Fibroblast of lung (primary cell): ENCODE measurements at regions not wholly inside any gene's neighbourhood (a gene's known extent, or its start where the extent isn't known, plus 50 kb on each side); places are given as distances from the start of the nearest gene placed in this dataset.
"Not testable (repeated sequence)": the region's sequence is repeated elsewhere in the genome, so short reads cannot be mapped to it uniquely, and the experiment has no call there.

ENCODE experiments used
- CTCF ChIP-seq, 2 donors: IDR thresholded peaks in 1 of 2; conservative IDR thresholded peaks in 1 of 2; 1 replicate in 1 of 2; 2 replicates in 1 of 2; pipeline ENCODE4 v1.5.1; 2011 to 2012; ENCODE audit warnings: low read length in 2 of 2, control low read depth in 1 of 2, inconsistent platforms in 1 of 2, low read depth in 1 of 2, mild to moderate bottlenecking in 1 of 2
- EZH2 ChIP-seq: IDR thresholded peaks from 2 replicates; pipeline ENCODE4 v1.5.1; 2012; ENCODE audit warnings: low read length, control low read depth, mild to moderate bottlenecking; ENCODE audit errors: missing control alignments

DNA sequence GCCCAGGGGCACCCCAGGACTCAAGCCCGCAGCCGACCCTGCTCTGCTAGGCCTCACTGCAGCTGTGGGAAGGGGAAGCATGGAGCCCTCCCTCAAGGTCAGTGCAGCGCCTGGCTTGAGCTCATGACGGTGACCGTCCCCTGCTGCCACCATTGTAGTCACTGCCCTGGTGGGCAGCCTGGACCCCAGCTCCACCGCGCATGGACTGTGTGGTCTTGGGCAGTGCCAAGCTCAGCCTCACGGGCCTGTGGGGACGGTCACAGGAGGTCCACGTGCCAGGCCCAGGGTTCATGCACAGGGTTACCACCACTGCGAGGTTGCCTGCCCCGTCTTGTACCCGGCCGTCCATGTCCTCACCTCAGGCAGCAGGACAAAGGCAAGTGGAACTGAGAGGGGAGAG lies 342.9 kb downstream of the ADGRD1 start:
- TF ChIP-seq EZH2; CTCF (conservative IDR thresholded peaks at IDR 0.05 in 1 of 2, IDR thresholded peaks at IDR 0.05 in 1 of 2; ENCODE audit: low read depth in 1 of 2, low read length in 2 of 2): not testable (repeated sequence)
